ENCODE measurements at regions not wholly inside any gene's neighbourhood (a gene's known extent, or its start where the extent isn't known, plus 50 kb on each side); places are given as distances from the start of the nearest gene placed in this dataset.

- ATAC-seq (ENCODE audit: low read depth) (no peak), DNase-seq (ENCODE audit: low spot score in 2 of 2) (no peak)
- H3K4me3 Mint-ChIP-seq = no peak overlapping the region
- peaks cover 17% of the 10 kb centered on the region for H3K27me3 Mint-ChIP-seq
- H3K9me3 Mint-ChIP-seq = peaks cover 2% of the 10 kb centered on the region
- peaks cover 11% of the 10 kb centered on the region for H3K4me1 Mint-ChIP-seq
- no peak overlapping the region for H3K27ac Mint-ChIP-seq
- H3K36me3 Mint-ChIP-seq = peaks cover 2% of the 10 kb centered on the region
Measured at GRCh38 chr1:201648907-201649721, 110.2 kb downstream of the NAV1 start.

GRCh38 chr1:201649761-201650622, 111.1 kb downstream of the NAV1 start:
- H3K4me3 Mint-ChIP-seq = peak overlapping the region; percentile 40
- no peaks in the 10 kb centered on the region for H3K36me3 Mint-ChIP-seq
- peaks cover 11% of the 10 kb centered on the region for H3K4me1 Mint-ChIP-seq
- H3K9me3 Mint-ChIP-seq = no peaks in the 10 kb centered on the region
- ATAC-seq (ENCODE audit: low read depth) = no peak
- peaks cover 15% of the 10 kb centered on the region for H3K27me3 Mint-ChIP-seq
- DNase-seq (ENCODE audit: low spot score in 2 of 2) = no peak
- no peak overlapping the region for H3K27ac Mint-ChIP-seq

- Mint-ChIP-seq H3K4me3 (no peak overlapping the region), H3K27me3 (peaks cover 15% of the 10 kb centered on the region), H3K4me1 (peaks cover 11% of the 10 kb centered on the region), H3K36me3 (no peaks in the 10 kb centered on the region), H3K9me3 (no peaks in the 10 kb centered on the region), H3K27ac (no peak overlapping the region)
- DNase-seq (ENCODE audit: low spot score in 2 of 2) (no peak), ATAC-seq (ENCODE audit: low read depth) (no peak)
Measured at GRCh38 chr1:201650623-201650933, 111.7 kb downstream of the NAV1 start.

- H3K36me3 Mint-ChIP-seq = no peaks in the 10 kb centered on the region
- H3K4me3 Mint-ChIP-seq = no peak overlapping the region
- ATAC-seq (ENCODE audit: low read depth) = no peak
- H3K27me3 Mint-ChIP-seq = peaks cover 9% of the 10 kb centered on the region
- peaks cover 11% of the 10 kb centered on the region for H3K4me1 Mint-ChIP-seq
- DNase-seq (ENCODE audit: low spot score in 2 of 2) = no peak
- no peak overlapping the region for H3K27ac Mint-ChIP-seq
- H3K9me3 Mint-ChIP-seq = no peaks in the 10 kb centered on the region
Measured at GRCh38 chr1:201652181-201652580, 113.3 kb downstream of the NAV1 start.

- H3K27ac Mint-ChIP-seq = peak overlapping the region; percentile 21
- H3K4me3 Mint-ChIP-seq = no peak overlapping the region
- no peak for DNase-seq (ENCODE audit: low spot score in 2 of 2)
- peaks cover 10% of the 10 kb centered on the region for H3K4me1 Mint-ChIP-seq
- H3K27me3 Mint-ChIP-seq = peaks cover 8% of the 10 kb centered on the region
- H3K9me3 Mint-ChIP-seq = no peaks in the 10 kb centered on the region
- H3K36me3 Mint-ChIP-seq = no peaks in the 10 kb centered on the region
- peak; percentile 44 for ATAC-seq (ENCODE audit: low read depth)
Measured at GRCh38 chr1:201653233-201653632, 114.3 kb downstream of the NAV1 start.

GRCh38 chr1:201653883-201654282, 115.0 kb downstream of the NAV1 start:
- H3K27me3 Mint-ChIP-seq = peaks cover 10% of the 10 kb centered on the region
- H3K4me1 Mint-ChIP-seq = peaks cover 8% of the 10 kb centered on the region
- no peaks in the 10 kb centered on the region for H3K36me3 Mint-ChIP-seq
- H3K27ac Mint-ChIP-seq = no peak overlapping the region
- H3K9me3 Mint-ChIP-seq = no peaks in the 10 kb centered on the region
- DNase-seq (ENCODE audit: low spot score in 2 of 2) (no peak), ATAC-seq (ENCODE audit: low read depth) (no peak)
- H3K4me3 Mint-ChIP-seq = no peak overlapping the region

- Mint-ChIP-seq H3K36me3 (no peaks in the 10 kb centered on the region), H3K4me3 (no peak overlapping the region), H3K27ac (no peak overlapping the region), H3K9me3 (no peaks in the 10 kb centered on the region), H3K4me1 (peaks cover 8% of the 10 kb centered on the region), H3K27me3 (peaks cover 11% of the 10 kb centered on the region)
- ATAC-seq (ENCODE audit: low read depth) = no peak
- no peak for DNase-seq (ENCODE audit: low spot score in 2 of 2)
Measured at GRCh38 chr1:201655243-201655642, 116.3 kb downstream of the NAV1 start.

- no peak for DNase-seq (ENCODE audit: low spot score in 2 of 2)
- no peak for ATAC-seq (ENCODE audit: low read depth)
- Mint-ChIP-seq H3K27me3 (peaks cover 9% of the 10 kb centered on the region), H3K36me3 (no peaks in the 10 kb centered on the region), H3K4me3 (no peak overlapping the region), H3K9me3 (no peaks in the 10 kb centered on the region), H3K27ac (no peak overlapping the region), H3K4me1 (peaks cover 6% of the 10 kb centered on the region)
Measured at GRCh38 chr1:201655910-201656309, 117.0 kb downstream of the NAV1 start.

GRCh38 chr1:201656311-201657032, 117.5 kb downstream of the NAV1 start:
- ATAC-seq (ENCODE audit: low read depth) (no peak), DNase-seq (ENCODE audit: low spot score in 2 of 2) (no peak)
- H3K36me3 Mint-ChIP-seq = no peaks in the 10 kb centered on the region
- H3K4me1 Mint-ChIP-seq = peaks cover 6% of the 10 kb centered on the region
- peaks cover 8% of the 10 kb centered on the region for H3K27me3 Mint-ChIP-seq
- H3K27ac Mint-ChIP-seq = no peak overlapping the region
- no peak overlapping the region for H3K4me3 Mint-ChIP-seq
- no peaks in the 10 kb centered on the region for H3K9me3 Mint-ChIP-seq

- Mint-ChIP-seq H3K27ac (no peak overlapping the region), H3K36me3 (no peaks in the 10 kb centered on the region), H3K4me1 (no peaks in the 10 kb centered on the region), H3K27me3 (peaks cover 8% of the 10 kb centered on the region), H3K4me3 (no peak overlapping the region), H3K9me3 (no peaks in the 10 kb centered on the region)
- no peak for ATAC-seq (ENCODE audit: low read depth)
- no peak for DNase-seq (ENCODE audit: low spot score in 2 of 2)
Measured at GRCh38 chr1:201659572-201659971, 120.6 kb downstream of the NAV1 start.

GRCh38 chr1:201660931-201661822, 122.2 kb downstream of the NAV1 start:
- Mint-ChIP-seq H3K27me3 (peaks cover 17% of the 10 kb centered on the region), H3K4me3 (no peak overlapping the region), H3K36me3 (peaks cover 2% of the 10 kb centered on the region), H3K4me1 (no peaks in the 10 kb centered on the region), H3K9me3 (no peaks in the 10 kb centered on the region), H3K27ac (no peak overlapping the region)
- ATAC-seq (ENCODE audit: low read depth) (no peak), DNase-seq (ENCODE audit: low spot score in 2 of 2) (no peak)

- DNase-seq (ENCODE audit: low spot score in 2 of 2) (no peak), ATAC-seq (ENCODE audit: low read depth) (no peak)
- H3K27me3 Mint-ChIP-seq = peaks cover 18% of the 10 kb centered on the region
- H3K4me3 Mint-ChIP-seq = no peak overlapping the region
- H3K27ac Mint-ChIP-seq = no peak overlapping the region
- H3K36me3 Mint-ChIP-seq = peaks cover 2% of the 10 kb centered on the region
- H3K4me1 Mint-ChIP-seq = no peaks in the 10 kb centered on the region
- no peaks in the 10 kb centered on the region for H3K9me3 Mint-ChIP-seq
Measured at GRCh38 chr1:201661823-201662359, 123.0 kb downstream of the NAV1 start.

GRCh38 chr1:201662646-201663045, 123.7 kb downstream of the NAV1 start:
- DNase-seq (ENCODE audit: low spot score in 2 of 2) (no peak), ATAC-seq (ENCODE audit: low read depth) (no peak)
- Mint-ChIP-seq H3K27me3 (peaks cover 18% of the 10 kb centered on the region), H3K9me3 (no peaks in the 10 kb centered on the region), H3K4me3 (no peak overlapping the region), H3K27ac (no peak overlapping the region), H3K36me3 (peaks cover 2% of the 10 kb centered on the region), H3K4me1 (no peaks in the 10 kb centered on the region)

Measured in memory B cell (primary cell).